Stomach (tissue), 8 donors: ENCODE measurements at regions not wholly inside any gene's neighbourhood (a gene's known extent, or its start where the extent isn't known, plus 50 kb on each side); places are given as distances from the start of the nearest gene placed in this dataset.
"Not testable (repeated sequence)": the region's sequence is repeated elsewhere in the genome, so short reads cannot be mapped to it uniquely, and the experiment has no call there.

ENCODE experiments used
- DNase-seq, 2 donors: peaks; one replicate each; pipeline versions ENCODE4 v3.0.0 to v3.0.0-alpha.2; 2013 to 2019
- H3K27ac ChIP-seq, 5 donors: fragments of 200-600 bp in 4 of 5; sonication (generic) in 4 of 5; one replicate each; pipeline ENCODE4 v1.5.1; 2013 to 2019; ENCODE audit warnings: mild to moderate bottlenecking in 1 of 5, moderate library complexity in 1 of 5
- H3K27me3 ChIP-seq, 3 donors: fragments of 200-600 bp; sonication (generic); one replicate each; pipeline ENCODE4 v1.5.1; 2017 to 2019; ENCODE audit warnings: mixed run types in 1 of 3
- H3K36me3 ChIP-seq, 4 donors: fragments of 200-600 bp; sonication (generic); 1 replicate in 3 of 4; 2 replicates in 1 of 4; pipeline ENCODE4 v1.5.1; 2016 to 2019
- H3K4me1 ChIP-seq, 4 donors: fragments of 200-600 bp; sonication (generic); one replicate each; pipeline ENCODE4 v1.5.1; 2016 to 2019
- H3K4me3 ChIP-seq, 4 donors: fragments of 200-600 bp; sonication (generic) in 3 of 4; one replicate each; pipeline ENCODE4 v1.5.1; 2016 to 2019; ENCODE audit warnings: mild to moderate bottlenecking in 1 of 4
- H3K9me3 ChIP-seq, 4 donors: fragments of 200-600 bp; sonication (generic); one replicate each; pipeline ENCODE4 v1.5.1; 2016 to 2019
- CTCF ChIP-seq, 7 experiments: fragments of 450-650 bp in 4 of 7; fragments of 200-600 bp in 3 of 7; sonication (generic) in 3 of 7; IDR thresholded peaks; one replicate each; pipeline ENCODE4 v1.5.1; 2016 to 2019; ENCODE audit warnings: antibody characterized with exemption in 7 of 7, control low read depth in 2 of 7, mild to moderate bottlenecking in 1 of 7
- EP300 ChIP-seq: sonication (generic); formaldehyde crosslinking; IDR thresholded peaks from one replicate; pipeline ENCODE4 v1.6.1; 2017; ENCODE audit warnings: antibody characterized with exemption
- POLR2A ChIP-seq, 4 donors: fragments of 450-650 bp; IDR thresholded peaks; one replicate each; pipeline ENCODE4 v1.6.1; 2016; ENCODE audit warnings: antibody characterized with exemption in 4 of 4, control low read depth in 2 of 4, mild to moderate bottlenecking in 1 of 4, moderate library complexity in 1 of 4
- POLR2AphosphoS5 ChIP-seq, 3 donors: sonication (generic); formaldehyde crosslinking; IDR thresholded peaks; one replicate each; pipeline ENCODE4 v1.6.1; 2016; ENCODE audit warnings: antibody characterized with exemption in 3 of 3
- WGBS, 5 donors: extraction: QIAGEN DNeasy Blood & Tissue Kit in 3 of 5; methylation state at CpG; one replicate each; pipeline versions ENCODE4 v1.1.5 to v1.1.7; 2013 to 2018; 5-methylcytosine and 5-hydroxymethylcytosine counted together
- intact Hi-C: fragments of 100-400 bp; cut with DNase I; formaldehyde crosslinking; loops from one replicate; pipeline ENCODE4 v1.15.1; 2023; ENCODE audit warnings: low total_unique reads
- donor health status: healthy with polysubstance abuse.
- donor health status: Bipolar disorder and iron deficiency.
- donor health status: healthy.

DNA sequence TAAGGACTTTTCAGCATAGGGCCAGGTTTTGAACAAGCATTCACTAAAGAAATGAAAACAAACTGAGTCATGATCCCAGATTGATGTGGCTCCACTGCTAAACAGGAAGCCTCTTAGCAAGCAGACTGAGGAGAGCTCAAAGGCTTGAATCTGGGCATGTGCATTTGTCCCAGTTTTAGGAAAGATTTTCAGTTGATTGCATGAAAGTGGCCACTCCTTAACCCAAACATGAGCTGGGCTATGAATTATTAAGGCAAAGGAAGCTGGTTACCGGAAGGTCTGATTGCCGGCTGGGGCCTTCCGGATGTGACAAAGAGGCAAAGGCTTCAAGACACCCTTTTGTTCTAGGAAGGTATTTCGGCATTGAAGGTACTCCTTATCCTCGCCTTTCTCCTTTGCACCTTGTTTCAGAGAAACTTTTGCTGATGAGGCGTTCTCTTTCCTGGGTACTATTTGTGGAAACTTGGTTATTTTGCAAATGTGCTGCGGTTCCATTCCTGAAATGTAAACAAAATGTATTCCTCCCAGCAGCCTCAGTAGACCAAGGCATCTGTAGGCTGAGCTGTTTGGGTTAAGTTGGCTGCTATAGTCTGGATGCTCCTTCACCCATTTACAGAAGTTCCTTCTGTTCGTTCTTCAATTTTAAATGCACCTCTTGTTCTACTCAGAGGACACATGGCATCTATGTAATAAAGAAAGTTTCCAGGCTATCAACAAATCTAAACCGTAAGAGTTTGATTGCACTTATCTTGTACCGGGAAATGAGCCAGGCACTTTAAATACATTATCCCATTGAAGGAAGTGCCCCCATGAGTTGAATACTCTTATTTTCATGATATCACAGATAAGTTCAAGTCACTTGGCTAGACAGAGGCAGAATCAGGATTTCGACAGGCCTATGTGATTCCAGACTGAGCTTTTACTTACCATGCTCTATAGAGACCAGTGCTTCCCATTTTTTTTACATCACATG, 115.6 kb upstream of the METAP2 start:
- Histone ChIP-seq H3K4me3 (no peak overlapping the region), H3K27me3 (no peaks in the 10 kb centered on the region), H3K36me3 (no peaks in the 10 kb centered on the region), H3K4me1 (peaks cover 0 to 15% (median 6%) of the 10 kb centered on the region in 4 donors), H3K27ac (no peak overlapping the region), H3K9me3 (no peaks in the 10 kb centered on the region)
- no peak for TF ChIP-seq EP300
- no peak for TF ChIP-seq POLR2AphosphoS5 (IDR thresholded peaks at IDR 0.05)
- TF ChIP-seq POLR2A (IDR thresholded peaks at IDR 0.05): no peak
- no peak for TF ChIP-seq CTCF (IDR thresholded peaks at IDR 0.05)
- intact Hi-C loops: no loop called here
- WGBS, 5 donors: 58 to 62% (median 61%) methylated on average over 11 of the region's 11 CpGs
- peak in 1 of 2 donors; percentile 17 for DNase-seq

DNA sequence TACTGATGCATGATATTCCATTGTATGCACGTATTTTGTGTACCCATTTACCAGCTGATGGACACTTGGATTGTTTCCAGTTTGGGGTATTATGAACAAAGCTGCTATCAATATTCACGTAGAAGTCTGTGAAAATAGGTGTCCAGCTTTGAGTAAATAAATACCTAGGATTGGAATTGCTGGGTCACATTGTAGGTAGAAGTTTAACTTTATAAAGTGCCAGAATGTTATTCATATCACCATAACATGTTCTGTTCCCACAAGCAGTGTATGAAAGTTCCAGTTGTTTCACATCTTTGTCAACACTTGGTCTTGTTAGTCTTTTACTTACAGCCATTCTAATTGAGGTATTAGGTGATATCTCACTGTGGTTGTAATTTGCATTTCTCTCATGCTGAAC, 108.0 kb upstream of the METAP2 start:
- no peak overlapping the region for H3K27ac ChIP-seq
- 23 to 53% (median 29%) methylated on average over 2 of the region's 2 CpGs for WGBS, 5 donors
- DNase-seq: no peak
- H3K9me3 ChIP-seq: no peaks in the 10 kb centered on the region
- no peaks in the 10 kb centered on the region for H3K27me3 ChIP-seq
- intact Hi-C loops: no loop called here
- H3K4me1 ChIP-seq: no peaks in the 10 kb centered on the region
- no peak overlapping the region for H3K4me3 ChIP-seq
- no peaks in the 10 kb centered on the region for H3K36me3 ChIP-seq
- no peak for TF ChIP-seq POLR2AphosphoS5 (IDR thresholded peaks at IDR 0.05)
- no peak for TF ChIP-seq EP300
- TF ChIP-seq CTCF (IDR thresholded peaks at IDR 0.05): no peak
- TF ChIP-seq POLR2A (IDR thresholded peaks at IDR 0.05): no peak

- 76 to 86% (median 83%) methylated on average over 2 of the region's 2 CpGs for WGBS, 5 donors
These were observed 105.0 kb upstream of the METAP2 start for GRCh38 chr12:95368931-95369330.

GRCh38 chr12:95371571-95371970, 102.4 kb upstream of the METAP2 start:
- WGBS, 5 donors: 84 to 94% (median 93%) methylated on average over 5 of the region's 5 CpGs
- TF ChIP-seq EP300 (no peak), POLR2A (IDR thresholded peaks at IDR 0.05) (no peak), CTCF (IDR thresholded peaks at IDR 0.05) (no peak), POLR2AphosphoS5 (IDR thresholded peaks at IDR 0.05) (no peak)

More at GRCh38 chr12:95368931-95369330, 105.0 kb upstream of the METAP2 start:
- H3K4me1 ChIP-seq: no peaks in the 10 kb centered on the region
- no peak for TF ChIP-seq POLR2A (IDR thresholded peaks at IDR 0.05)
- TF ChIP-seq EP300: no peak
- no peak for TF ChIP-seq POLR2AphosphoS5 (IDR thresholded peaks at IDR 0.05)
- TF ChIP-seq CTCF (IDR thresholded peaks at IDR 0.05): no peak
- H3K36me3 ChIP-seq: no peaks in the 10 kb centered on the region
- no peak for DNase-seq
- H3K27me3 ChIP-seq: no peaks in the 10 kb centered on the region
- no peak overlapping the region for H3K27ac ChIP-seq
- H3K4me3 ChIP-seq: no peak overlapping the region
- intact Hi-C loops: no loop called here
- H3K9me3 ChIP-seq: no peaks in the 10 kb centered on the region

DNA sequence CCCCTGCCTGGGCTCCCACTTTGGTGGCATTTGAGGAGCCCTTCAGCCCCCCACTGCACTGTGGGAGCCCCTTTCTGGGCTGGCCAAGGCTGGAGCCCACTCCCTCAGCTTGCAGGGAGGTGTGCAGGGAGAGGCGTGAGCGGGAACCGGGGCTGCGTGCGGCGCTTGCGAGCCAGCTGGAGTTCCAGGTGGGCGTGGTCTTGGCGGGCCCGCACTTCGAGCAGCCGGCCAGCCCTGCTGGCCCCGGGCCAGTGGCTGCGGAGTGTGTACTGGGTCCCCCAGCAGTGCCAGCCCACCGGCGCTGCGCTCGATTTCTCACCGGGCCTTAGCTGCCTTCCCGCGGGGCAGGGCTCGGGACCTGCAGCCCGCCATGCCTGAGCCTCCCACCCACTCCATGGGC, 94.5 kb upstream of the METAP2 start:
- DNase-seq, H3K27me3 ChIP-seq, H3K27ac ChIP-seq, H3K4me1 ChIP-seq, H3K4me3 ChIP-seq, H3K36me3 ChIP-seq, intact Hi-C loops, H3K9me3 ChIP-seq: not testable (repeated sequence)
- WGBS, 5 donors: 82 to 87% (median 83%) methylated on average over 8 to 12 of the region's 23 CpGs; no CpG with 5 or more reads in 2 of the 5 donors

More at GRCh38 chr12:95371571-95371970, 102.4 kb upstream of the METAP2 start:
- Histone ChIP-seq H3K4me3 (no peak overlapping the region), H3K9me3 (no peaks in the 10 kb centered on the region), H3K36me3 (no peaks in the 10 kb centered on the region), H3K27ac (no peak overlapping the region), H3K4me1 (no peaks in the 10 kb centered on the region), H3K27me3 (no peaks in the 10 kb centered on the region)
- intact Hi-C loops: no loop called here
- no peak for DNase-seq

GRCh38 chr12:95380334-95380733, 93.6 kb upstream of the METAP2 start:
- H3K4me3 ChIP-seq: peak overlapping the region in 3 of 4 donors; percentile 16 to 25 (median 19)
- H3K27me3 ChIP-seq, DNase-seq, intact Hi-C loops, H3K9me3 ChIP-seq, H3K36me3 ChIP-seq: not testable (repeated sequence)
- WGBS, 5 donors: 86 to 91% (median 88%) methylated on average over 14 of the region's 14 CpGs
- H3K4me1 ChIP-seq: peaks cover 0 to 14% (median 7%) of the 10 kb centered on the region in 4 donors
- peak overlapping the region in 2 of 5 donors; percentile 48 to 71 for H3K27ac ChIP-seq
